ENCODE measurements at regions not wholly inside any gene's neighbourhood (a gene's known extent, or its start where the extent isn't known, plus 50 kb on each side); places are given as distances from the start of the nearest gene placed in this dataset.

DNA sequence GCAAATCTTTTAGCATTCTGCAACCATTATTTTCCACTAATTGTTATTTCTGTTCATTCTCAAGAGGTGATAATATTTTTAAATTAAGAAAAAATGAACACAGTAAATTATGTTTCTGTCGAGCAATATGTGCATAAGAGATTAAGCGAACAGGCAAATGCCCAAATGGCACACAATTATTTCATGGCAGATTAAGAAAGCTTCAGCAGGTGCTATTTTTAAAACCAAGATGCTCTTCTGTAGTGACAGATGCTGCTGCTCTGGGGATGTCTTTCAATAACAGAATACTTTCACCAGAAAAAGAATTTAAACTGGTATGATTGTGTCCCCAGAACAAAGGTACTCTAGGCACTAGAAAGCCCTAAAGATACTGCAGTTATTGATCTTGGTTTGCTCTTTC is 412.7 kb upstream of the SORCS1 start:
- no CpG with 5 or more reads among the region's 2 CpGs for WGBS (ENCODE audit: extremely low coverage, insufficient read length, low lambda C conversion rate)
- Histone ChIP-seq H4K5ac (ENCODE audit: insufficient read length, low read depth, low read length) (no peak overlapping the region), H3K14ac (ENCODE audit: insufficient read depth, low read length) (no peak overlapping the region), H3K23me2 (ENCODE audit: insufficient read length, low read depth, low read length, poor library complexity, severe bottlenecking) (no peaks in the 10 kb centered on the region), H3K79me1 (ENCODE audit: insufficient read depth, low read depth, low read length, poor library complexity, severe bottlenecking) (no peaks in the 10 kb centered on the region), H3K79me2 (ENCODE audit: insufficient read depth, low read length) (no peaks in the 10 kb centered on the region), H2AFZ (ENCODE audit: low read length) (no peak overlapping the region), H2BK12ac (ENCODE audit: insufficient read length, low read depth, low read length) (no peak overlapping the region), H4K8ac (replicated peaks; ENCODE audit: insufficient read length, low read depth, low read length) (no peak overlapping the region), H3K27ac (ENCODE audit: insufficient read length, low read depth, low read length) (no peak overlapping the region), H3K9ac (ENCODE audit: extremely low read depth, insufficient read length, low read length) (no peak overlapping the region), H2BK120ac (ENCODE audit: low read depth, low read length, poor library complexity, severe bottlenecking) (no peak overlapping the region), H4K91ac (ENCODE audit: insufficient read length, low read depth, low read length) (no peak overlapping the region), H4K20me1 (ENCODE audit: control insufficient read depth, insufficient read depth, insufficient read length) (no peaks in the 10 kb centered on the region), H3K9me3 (ENCODE audit: control insufficient read depth, low read depth, low read length) (no peaks in the 10 kb centered on the region), H3K56ac (ENCODE audit: insufficient read length, low read depth, low read length) (no peak overlapping the region), H3K18ac (ENCODE audit: insufficient read length, low read depth, low read length) (no peak overlapping the region), H3K23ac (ENCODE audit: insufficient read length, low read depth, low read length) (no peak overlapping the region), H2AK5ac (ENCODE audit: insufficient read length, low read length) (no peak overlapping the region), H3K27me3 (ENCODE audit: insufficient read depth, low read length) (no peaks in the 10 kb centered on the region), H3K4me1 (ENCODE audit: insufficient read depth, low read length) (no peaks in the 10 kb centered on the region), H2BK5ac (ENCODE audit: insufficient read length, low read length) (no peak overlapping the region), H3K4me2 (ENCODE audit: insufficient read depth, insufficient read length, low read length) (no peak overlapping the region), H2BK15ac (ENCODE audit: low read depth, low read length) (no peak overlapping the region), H2BK20ac (ENCODE audit: low read depth, low read length, poor library complexity, severe bottlenecking) (no peak overlapping the region), H3K4ac (ENCODE audit: low read depth, low read length) (no peak overlapping the region), H3T11ph (ENCODE audit: low read length) (no peak overlapping the region)
- TF ChIP-seq, protein P1, sequence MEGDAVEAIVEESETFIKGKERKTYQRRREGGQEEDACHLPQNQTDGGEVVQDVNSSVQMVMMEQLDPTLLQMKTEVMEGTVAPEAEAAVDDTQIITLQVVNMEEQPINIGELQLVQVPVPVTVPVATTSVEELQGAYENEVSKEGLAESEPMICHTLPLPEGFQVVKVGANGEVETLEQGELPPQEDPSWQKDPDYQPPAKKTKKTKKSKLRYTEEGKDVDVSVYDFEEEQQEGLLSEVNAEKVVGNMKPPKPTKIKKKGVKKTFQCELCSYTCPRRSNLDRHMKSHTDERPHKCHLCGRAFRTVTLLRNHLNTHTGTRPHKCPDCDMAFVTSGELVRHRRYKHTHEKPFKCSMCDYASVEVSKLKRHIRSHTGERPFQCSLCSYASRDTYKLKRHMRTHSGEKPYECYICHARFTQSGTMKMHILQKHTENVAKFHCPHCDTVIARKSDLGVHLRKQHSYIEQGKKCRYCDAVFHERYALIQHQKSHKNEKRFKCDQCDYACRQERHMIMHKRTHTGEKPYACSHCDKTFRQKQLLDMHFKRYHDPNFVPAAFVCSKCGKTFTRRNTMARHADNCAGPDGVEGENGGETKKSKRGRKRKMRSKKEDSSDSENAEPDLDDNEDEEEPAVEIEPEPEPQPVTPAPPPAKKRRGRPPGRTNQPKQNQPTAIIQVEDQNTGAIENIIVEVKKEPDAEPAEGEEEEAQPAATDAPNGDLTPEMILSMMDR (conservative IDR thresholded peaks at IDR 0.05): no peak
- Mint-ChIP-seq H3K9me3 (no peaks in the 10 kb centered on the region; a peak in 1 of 5 replicates), H3K4me1 (no peaks in the 10 kb centered on the region), H3K36me3 (ENCODE audit: insufficient read depth in 1 of 3, low read depth in 3 of 3) (no peaks in the 10 kb centered on the region), H3K27ac (no peak overlapping the region), H3K4me3 (no peak overlapping the region), H3K27me3 (ENCODE audit: low read depth) (no peaks in the 10 kb centered on the region)
- DNase-seq: no peak

Data from H9 (cell line).